GM12878 (cell line): ENCODE measurements at regions not wholly inside any gene's neighbourhood (a gene's known extent, or its start where the extent isn't known, plus 50 kb on each side); places are given as distances from the start of the nearest gene placed in this dataset.
"Not testable (repeated sequence)": the region's sequence is repeated elsewhere in the genome, so short reads cannot be mapped to it uniquely, and the experiment has no call there.

Experiments used
- ATAC-seq: fragments of 200-7000 bp; cut with Tn5 transposase; 3 replicates; pipeline ENCODE4 v1.9.1; 2020; ENCODE audit warnings: mild to moderate bottlenecking, moderate library complexity
- BruUV-seq: library from RNA; stranded (reverse); fragments of 400-500 nt; replicated peaks from 2 replicates; lab custom pipeline; 2021; lab: Mats Ljungman, UMichigan
- CTCF ChIA-PET: fragments of 300-600 bp; sonication (Branson Sonifier 250); formaldehyde crosslinking; extraction: SDS; loops from one replicate; lab custom pipeline; 2021; ENCODE audit warnings: inconsistent platforms; lab: Yijun Ruan, JAX
- POLR2A ChIA-PET: fragments of 350-600 bp; formaldehyde crosslinking; extraction: SDS; loops from one replicate; lab custom pipeline; 2021; ENCODE audit warnings: inconsistent platforms; lab: Charles Lee
- RAD21 ChIA-PET: fragments of 300-600 bp; sonication (Branson Sonifier 250); formaldehyde crosslinking; loops from one replicate; lab custom pipeline; 2023; ENCODE audit warnings: antibody characterized with exemption; ENCODE audit not compliant: unreplicated experiment; lab: Charles Lee
- SMC1A ChIA-PET: fragments of 300-600 bp; sonication (Branson Sonifier 250); formaldehyde crosslinking; loops from one replicate; lab custom pipeline; 2023; ENCODE audit not compliant: unreplicated experiment, uncharacterized antibody; lab: Charles Lee
- DNase-seq: peaks from one replicate; pipeline ENCODE4 v3.0.0-alpha.2; 2011; ENCODE audit warnings: low read depth, low spot score
- FAIRE-seq: peaks from 3 replicates; lab custom pipeline; 2011; peaks lifted over from hg19 to GRCh38; lab: Jason Lieb, UNC
- H2AFZ ChIP-seq: 2 replicates; pipeline ENCODE4 v1.6.0; 2011; ENCODE audit warnings: low read depth, low read length, control low read depth; ENCODE audit not compliant: control insufficient read depth
- H3K27ac ChIP-seq: 2 replicates; pipeline ENCODE4 v1.5.1; 2011; ENCODE audit warnings: control low read depth; ENCODE audit not compliant: control insufficient read depth, insufficient read depth
- H3K27me3 ChIP-seq, 2 experiments: replicated peaks in 1 of 2; 2 replicates each; pipeline versions ENCODE4 v1.6.0 to v1.6.1; 2011; ENCODE audit warnings: low read length in 1 of 2; ENCODE audit not compliant: control insufficient read depth in 2 of 2, insufficient read depth in 2 of 2
- H3K36me3 ChIP-seq, 2 experiments: 2 replicates each; pipeline ENCODE4 v1.5.1; 2011; ENCODE audit warnings: low read length in 1 of 2; ENCODE audit not compliant: control insufficient read depth in 2 of 2, insufficient read depth in 2 of 2
- H3K4me1 ChIP-seq: 2 replicates; pipeline ENCODE4 v1.6.1; 2011; ENCODE audit warnings: mild to moderate bottlenecking, low read length, moderate library complexity, mixed read lengths; ENCODE audit not compliant: control insufficient read depth, insufficient read depth
- H3K4me2 ChIP-seq: 2 replicates; pipeline ENCODE4 v1.6.0; 2011; ENCODE audit warnings: control low read depth; ENCODE audit not compliant: control insufficient read depth, insufficient read depth
- H3K4me3 ChIP-seq: fragments of 200-600 bp; sonication (generic); 2 replicates; pipeline ENCODE4 v1.5.1; 2016
- H3K79me2 ChIP-seq: 2 replicates; pipeline ENCODE4 v1.6.0; 2011; ENCODE audit warnings: low read length; ENCODE audit not compliant: control insufficient read depth, insufficient read depth
- H3K9ac ChIP-seq: 2 replicates; pipeline ENCODE4 v1.8.0; 2011; ENCODE audit warnings: low read length, control low read depth, mixed read lengths; ENCODE audit not compliant: control insufficient read depth, insufficient read depth
- H3K9me3 ChIP-seq: replicated peaks from 3 replicates; pipeline ENCODE4 v1.5.1; 2011; ENCODE audit warnings: mild to moderate bottlenecking, low read length; ENCODE audit not compliant: control insufficient read depth, insufficient read depth
- H4K20me1 ChIP-seq: 2 replicates; pipeline ENCODE4 v1.6.0; 2011; ENCODE audit not compliant: control insufficient read depth, insufficient read depth
- CREB1 ChIP-seq: IDR thresholded peaks from 2 replicates; pipeline ENCODE4 v1.6.1; 2012; ENCODE audit warnings: low read depth, mild to moderate bottlenecking, inconsistent platforms
- GABPA ChIP-seq: IDR thresholded peaks from 2 replicates; pipeline ENCODE4 v1.6.1; 2014; ENCODE audit warnings: antibody characterized with exemption, low read depth, mild to moderate bottlenecking, inconsistent platforms
- NR2C2 ChIP-seq: IDR thresholded peaks from 2 replicates; pipeline ENCODE4 v1.6.1; 2011; ENCODE audit warnings: borderline replicate concordance, low read depth; ENCODE audit not compliant: control insufficient read depth, insufficient read length
- RAD21 ChIP-seq: IDR thresholded peaks from 2 replicates; pipeline ENCODE4 v1.6.1; 2011; ENCODE audit warnings: mild to moderate bottlenecking, low read depth, low read length, moderate library complexity; ENCODE audit not compliant: insufficient read depth
- RAD51 ChIP-seq: fragments of 450-650 bp; IDR thresholded peaks from 2 replicates; pipeline ENCODE4 v1.6.1; 2016; ENCODE audit warnings: moderate library complexity, mild to moderate bottlenecking, inconsistent platforms
- SP1 ChIP-seq: IDR thresholded peaks from one replicate; pipeline ENCODE4 v1.6.1; 2011; ENCODE audit warnings: low read depth, low read length
- TBL1XR1 ChIP-seq: IDR thresholded peaks from 2 replicates; pipeline ENCODE4 v1.6.1; 2012; ENCODE audit warnings: low read depth, low read length, improper control_type of control experiment
- ZNF207 ChIP-seq: fragments of 450-650 bp; IDR thresholded peaks from 2 replicates; pipeline ENCODE4 v1.6.1; 2014; ENCODE audit warnings: antibody characterized with exemption, mild to moderate bottlenecking, borderline replicate concordance
- ZNF384 ChIP-seq: IDR thresholded peaks from 2 replicates; pipeline ENCODE4 v1.6.1; 2012; ENCODE audit warnings: low read depth, mild to moderate bottlenecking, low read length, improper control_type of control experiment, borderline replicate concordance
- WGBS: methylation state at CpG from one replicate; pipeline ENCODE4 v1.1.6; 2016; ENCODE audit warnings: low lambda C conversion rate; ENCODE audit not compliant: insufficient replicate concordance, insufficient coverage; ENCODE audit errors: missing lambda C conversion rate; 5-methylcytosine and 5-hydroxymethylcytosine counted together
- in situ Hi-C: fragments of 300-500 bp; cut with MboI; formaldehyde crosslinking; loops from 9 replicates; pipeline ENCODE4 v1.14.3; 2018; ENCODE audit warnings: mixed read lengths
- intact Hi-C: fragments of 100-400 bp; cut with micrococcal nuclease; formaldehyde crosslinking; loops from one replicate; pipeline ENCODE4 v1.14.2; 2022; ENCODE audit not compliant: unreplicated experiment
- TF ChIP-seq, protein P1 (sequence below): IDR thresholded peaks from 2 replicates; pipeline ENCODE4 v1.6.1; 2011; ENCODE audit warnings: mild to moderate bottlenecking, low read depth, low read length, moderate library complexity; ENCODE audit not compliant: insufficient replicate concordance
- TF ChIP-seq, protein P2 (sequence below): IDR thresholded peaks from 2 replicates; pipeline ENCODE4 v1.6.1; 2012; ENCODE audit warnings: mild to moderate bottlenecking, low read depth, low read length

DNA sequence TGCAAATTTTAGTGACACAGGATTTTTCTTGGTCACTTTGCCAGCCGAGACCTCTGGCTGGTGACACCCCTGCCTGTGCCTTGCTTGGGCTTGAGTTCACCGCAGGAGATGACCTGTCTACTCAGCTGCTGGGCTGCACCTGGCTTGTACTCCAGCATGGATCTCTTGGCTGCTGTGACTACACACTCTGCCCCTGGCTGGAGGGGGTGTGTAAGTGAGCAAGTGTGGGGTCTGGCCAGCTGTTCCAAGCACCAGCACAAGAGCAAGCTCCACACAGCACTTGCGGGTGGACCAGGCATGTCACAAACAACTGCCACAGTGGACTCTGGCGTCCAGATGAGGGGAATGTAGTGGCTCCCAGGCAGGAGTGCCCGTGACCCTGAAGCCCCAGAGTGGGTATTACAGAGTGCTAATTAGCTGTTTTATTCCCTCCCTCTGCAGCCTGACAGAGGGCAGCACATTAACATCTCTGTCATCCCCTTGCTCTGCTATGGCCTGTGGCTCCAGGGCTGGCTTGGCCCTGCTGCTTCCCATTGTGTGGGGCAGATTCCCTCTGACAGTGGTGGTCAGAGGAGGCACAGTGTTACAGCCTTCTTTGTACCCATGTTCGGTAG lies 1387.2 kb downstream of the OLFM4 start (continued):
- no peak for TF ChIP-seq SP1
- TF ChIP-seq, all 136 proteins: peak for 0

DNA sequence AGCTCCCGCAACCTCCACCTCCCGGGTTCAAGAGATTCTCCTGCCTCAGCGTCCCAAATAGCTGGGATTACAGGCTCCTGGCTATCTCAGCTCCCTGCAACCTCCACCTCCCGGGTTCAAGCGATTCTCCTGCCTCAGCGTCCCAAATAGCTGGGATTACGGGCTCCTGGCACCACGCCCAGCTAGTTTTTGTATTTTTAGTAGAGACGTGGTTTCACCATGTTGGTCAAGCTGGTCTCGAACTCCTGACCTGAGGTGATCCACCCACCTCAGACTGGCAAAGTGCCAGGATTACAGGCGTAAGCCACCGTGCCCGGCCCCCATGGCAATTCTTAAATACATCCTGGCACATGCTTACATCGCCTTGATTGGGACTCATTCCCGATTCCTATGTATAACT lies 1394.3 kb downstream of the OLFM4 start:
- in situ Hi-C loops, BruUV-seq, H3K79me2 ChIP-seq, H4K20me1 ChIP-seq, ATAC-seq, H3K4me1 ChIP-seq, H3K36me3 ChIP-seq, H2AFZ ChIP-seq, RAD21 ChIA-PET, H3K4me2 ChIP-seq, H3K9me3 ChIP-seq, SMC1A ChIA-PET, intact Hi-C loops, DNase-seq, FAIRE-seq, H3K4me3 ChIP-seq, H3K9ac ChIP-seq, H3K27ac ChIP-seq, POLR2A ChIA-PET, H3K27me3 ChIP-seq: not testable (repeated sequence)
- 28% methylated on average over 12 of the region's 15 CpGs for WGBS
- CTCF ChIA-PET: interaction anchor here (0.6 kb wide), 1 partner anchor 1813 kb away, joined by 3 read pairs; no protein-coding TSS in a partner anchor

DNA sequence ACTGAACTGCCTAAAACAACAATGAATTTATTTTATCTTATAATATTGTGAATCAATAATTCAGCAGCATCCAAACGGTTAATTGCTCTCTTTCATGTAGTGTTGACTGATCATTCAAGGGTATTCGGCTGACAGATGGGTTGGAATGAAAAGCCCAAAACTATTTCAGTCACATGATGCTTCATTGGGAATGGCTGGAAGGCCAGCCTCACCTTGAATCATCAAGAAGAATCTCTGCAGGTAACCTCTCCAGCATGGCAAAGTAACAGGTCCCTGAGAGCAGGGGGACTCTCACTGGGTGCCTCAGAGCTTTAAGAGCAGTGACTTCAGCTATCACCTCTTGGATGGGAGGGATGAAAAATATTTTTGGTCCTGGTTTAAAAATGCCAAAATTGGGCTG lies 1395.7 kb downstream of the OLFM4 start:
- 0% methylated on average over 2 of the region's 2 CpGs for WGBS
- no TSS peak for BruUV-seq
- in situ Hi-C loops: no loop called here
- no peak for TF ChIP-seq RAD51
- TF ChIP-seq NR2C2: no peak
- no peak for TF ChIP-seq RAD21
- TF ChIP-seq ZNF207: no peak
- TF ChIP-seq TBL1XR1: no peak
- TF ChIP-seq, protein P1, sequence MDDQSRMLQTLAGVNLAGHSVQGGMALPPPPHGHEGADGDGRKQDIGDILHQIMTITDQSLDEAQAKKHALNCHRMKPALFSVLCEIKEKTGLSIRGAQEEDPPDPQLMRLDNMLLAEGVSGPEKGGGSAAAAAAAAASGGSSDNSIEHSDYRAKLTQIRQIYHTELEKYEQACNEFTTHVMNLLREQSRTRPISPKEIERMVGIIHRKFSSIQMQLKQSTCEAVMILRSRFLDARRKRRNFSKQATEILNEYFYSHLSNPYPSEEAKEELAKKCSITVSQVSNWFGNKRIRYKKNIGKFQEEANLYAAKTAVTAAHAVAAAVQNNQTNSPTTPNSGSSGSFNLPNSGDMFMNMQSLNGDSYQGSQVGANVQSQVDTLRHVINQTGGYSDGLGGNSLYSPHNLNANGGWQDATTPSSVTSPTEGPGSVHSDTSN: no peak
- TF ChIP-seq ZNF384: no peak
- no peak for TF ChIP-seq GABPA
- TF ChIP-seq, protein P2, sequence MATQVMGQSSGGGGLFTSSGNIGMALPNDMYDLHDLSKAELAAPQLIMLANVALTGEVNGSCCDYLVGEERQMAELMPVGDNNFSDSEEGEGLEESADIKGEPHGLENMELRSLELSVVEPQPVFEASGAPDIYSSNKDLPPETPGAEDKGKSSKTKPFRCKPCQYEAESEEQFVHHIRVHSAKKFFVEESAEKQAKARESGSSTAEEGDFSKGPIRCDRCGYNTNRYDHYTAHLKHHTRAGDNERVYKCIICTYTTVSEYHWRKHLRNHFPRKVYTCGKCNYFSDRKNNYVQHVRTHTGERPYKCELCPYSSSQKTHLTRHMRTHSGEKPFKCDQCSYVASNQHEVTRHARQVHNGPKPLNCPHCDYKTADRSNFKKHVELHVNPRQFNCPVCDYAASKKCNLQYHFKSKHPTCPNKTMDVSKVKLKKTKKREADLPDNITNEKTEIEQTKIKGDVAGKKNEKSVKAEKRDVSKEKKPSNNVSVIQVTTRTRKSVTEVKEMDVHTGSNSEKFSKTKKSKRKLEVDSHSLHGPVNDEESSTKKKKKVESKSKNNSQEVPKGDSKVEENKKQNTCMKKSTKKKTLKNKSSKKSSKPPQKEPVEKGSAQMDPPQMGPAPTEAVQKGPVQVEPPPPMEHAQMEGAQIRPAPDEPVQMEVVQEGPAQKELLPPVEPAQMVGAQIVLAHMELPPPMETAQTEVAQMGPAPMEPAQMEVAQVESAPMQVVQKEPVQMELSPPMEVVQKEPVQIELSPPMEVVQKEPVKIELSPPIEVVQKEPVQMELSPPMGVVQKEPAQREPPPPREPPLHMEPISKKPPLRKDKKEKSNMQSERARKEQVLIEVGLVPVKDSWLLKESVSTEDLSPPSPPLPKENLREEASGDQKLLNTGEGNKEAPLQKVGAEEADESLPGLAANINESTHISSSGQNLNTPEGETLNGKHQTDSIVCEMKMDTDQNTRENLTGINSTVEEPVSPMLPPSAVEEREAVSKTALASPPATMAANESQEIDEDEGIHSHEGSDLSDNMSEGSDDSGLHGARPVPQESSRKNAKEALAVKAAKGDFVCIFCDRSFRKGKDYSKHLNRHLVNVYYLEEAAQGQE: no peak
- TF ChIP-seq CREB1: no peak

More for the DNA sequence above, 1395.7 kb downstream of the OLFM4 start:
- H3K36me3 ChIP-seq: no peaks in the 10 kb centered on the region
- ChIA-PET RAD21 (no interaction called here), POLR2A (no interaction called here), SMC1A (no interaction called here), CTCF (no interaction called here)
- H3K79me2 ChIP-seq: no peaks in the 10 kb centered on the region
- H3K27ac ChIP-seq: no peak overlapping the region
- DNase-seq: no peak
- intact Hi-C loops: no loop called here
- no peaks in the 10 kb centered on the region; a peak in 1 of 4 replicates for H3K27me3 ChIP-seq
- H3K4me1 ChIP-seq: no peaks in the 10 kb centered on the region
- FAIRE-seq: no peak
- no peak overlapping the region for H3K4me2 ChIP-seq
- H2AFZ ChIP-seq: no peak overlapping the region
- no peak overlapping the region for H3K4me3 ChIP-seq
- no peaks in the 10 kb centered on the region for H4K20me1 ChIP-seq
- ATAC-seq: no peak
- no peaks in the 10 kb centered on the region for H3K9me3 ChIP-seq
- H3K9ac ChIP-seq: no peak overlapping the region
